Stimulated activated CD8-positive, alpha-beta memory T cell treated with anti-CD3 and anti-CD28 coated beads, Interleukin-15, amount 100 ng/mL, for 4 hours (primary cell): ENCODE measurements at regions not wholly inside any gene's neighbourhood (a gene's known extent, or its start where the extent isn't known, plus 50 kb on each side); places are given as distances from the start of the nearest gene placed in this dataset.
"Not testable (repeated sequence)": the region's sequence is repeated elsewhere in the genome, so short reads cannot be mapped to it uniquely, and the experiment has no call there.

Source experiments
- DNase-seq, 2 donors: peaks; one replicate each; pipeline ENCODE4 v3.0.0-alpha.2; 2020; ENCODE audit warnings: low read depth in 2 of 2

- no peak for DNase-seq
These were observed 51.5 kb upstream of the MRI1 start for GRCh38 chr19:13712767-13713201.

DNA sequence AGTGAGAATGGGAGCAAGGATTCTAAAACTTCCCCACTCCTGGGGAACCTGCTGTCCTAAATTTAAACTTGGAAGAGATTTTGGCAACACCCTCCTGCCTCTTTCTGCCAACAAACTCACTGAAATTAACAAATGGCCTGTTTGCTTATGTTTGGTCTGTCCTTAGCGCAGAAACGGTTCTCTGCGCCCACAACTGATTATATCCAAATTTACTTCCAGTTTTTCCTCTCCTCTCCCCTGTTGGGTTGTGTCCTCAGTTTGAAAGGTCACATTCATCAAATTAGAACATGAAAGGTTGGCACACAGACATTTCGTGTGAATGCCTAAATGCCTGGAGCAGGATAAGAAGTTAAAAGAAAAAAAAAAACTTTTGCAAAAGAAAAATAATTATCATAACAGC, 56.4 kb upstream of the MRI1 start:
- DNase-seq = no peak

- no peak for DNase-seq
These were observed 58.3 kb upstream of the MRI1 start for GRCh38 chr19:13705928-13706447.

GRCh38 chr19:13705201-13705600, 59.1 kb upstream of the MRI1 start:
- DNase-seq = no peak

GRCh38 chr19:13701624-13702023, 62.7 kb upstream of the MRI1 start:
- no peak for DNase-seq

- no peak for DNase-seq
These were observed 63.7 kb upstream of the MRI1 start for GRCh38 chr19:13700621-13701020.

DNA sequence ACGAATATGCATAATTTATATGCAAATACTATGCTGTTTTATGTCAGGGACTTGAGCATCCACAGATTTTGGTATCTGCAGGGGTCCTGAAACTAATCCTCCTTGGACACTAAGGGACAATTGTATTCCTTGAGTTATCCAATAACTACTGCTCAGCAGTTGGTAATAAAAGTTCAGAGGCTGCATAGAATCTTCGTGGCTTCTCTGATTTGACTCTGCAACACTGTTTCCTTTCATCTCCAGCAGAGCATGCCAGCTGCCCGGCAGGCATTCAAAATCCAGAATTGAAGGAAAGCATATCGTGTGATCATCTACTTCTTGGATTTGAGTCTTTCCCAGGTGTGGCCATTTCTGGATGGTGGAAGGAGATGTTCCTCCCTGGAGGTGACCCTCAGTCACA, 64.5 kb upstream of the MRI1 start:
- no peak for DNase-seq

GRCh38 chr19:13696839-13697238, 67.5 kb upstream of the MRI1 start:
- no peak for DNase-seq

- no peak for DNase-seq
These were observed 70.4 kb upstream of the MRI1 start for GRCh38 chr19:13693889-13694288.

- no peak for DNase-seq
These were observed 72.5 kb upstream of the MRI1 start for GRCh38 chr19:13691569-13692435.

DNA sequence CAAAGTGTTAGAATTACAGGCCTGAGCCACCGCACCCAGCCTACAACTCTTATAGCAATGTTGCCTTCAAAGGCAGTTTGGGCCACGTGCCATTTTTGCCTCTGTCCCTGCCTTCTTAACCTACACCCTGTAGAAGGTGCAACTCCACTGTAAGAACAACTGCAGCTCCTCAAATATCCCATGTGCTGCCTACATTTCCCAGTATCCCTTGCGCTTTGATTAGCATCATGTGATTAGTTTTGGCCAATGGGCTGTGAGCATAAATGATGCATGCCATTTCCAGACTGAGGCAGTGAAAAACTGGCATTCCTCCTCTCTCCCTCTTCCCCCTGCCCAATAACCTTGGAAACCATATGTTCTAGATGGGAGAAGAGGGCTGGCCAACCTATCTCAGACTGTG, 75.2 kb upstream of the MRI1 start:
- no peak for DNase-seq

DNA sequence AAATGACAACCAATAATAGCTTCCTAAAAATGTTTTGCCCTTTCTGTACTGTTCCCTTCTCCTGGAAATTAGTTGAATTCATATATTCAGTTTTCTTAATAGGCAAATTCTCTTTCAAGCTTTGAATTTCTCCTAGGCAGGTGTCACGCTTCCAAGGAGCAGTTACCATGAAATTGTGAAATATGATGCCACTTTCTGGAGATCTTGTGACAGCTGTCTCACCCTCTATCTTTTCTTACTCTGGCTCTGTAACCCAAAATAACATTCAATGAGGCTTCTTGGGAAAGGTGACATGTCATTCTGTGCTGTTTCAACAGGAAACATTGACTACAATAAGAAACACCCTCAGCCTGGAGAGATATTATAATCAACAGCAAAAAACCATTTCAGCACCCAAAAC, 80.3 kb upstream of the MRI1 start:
- DNase-seq = no peak

DNA sequence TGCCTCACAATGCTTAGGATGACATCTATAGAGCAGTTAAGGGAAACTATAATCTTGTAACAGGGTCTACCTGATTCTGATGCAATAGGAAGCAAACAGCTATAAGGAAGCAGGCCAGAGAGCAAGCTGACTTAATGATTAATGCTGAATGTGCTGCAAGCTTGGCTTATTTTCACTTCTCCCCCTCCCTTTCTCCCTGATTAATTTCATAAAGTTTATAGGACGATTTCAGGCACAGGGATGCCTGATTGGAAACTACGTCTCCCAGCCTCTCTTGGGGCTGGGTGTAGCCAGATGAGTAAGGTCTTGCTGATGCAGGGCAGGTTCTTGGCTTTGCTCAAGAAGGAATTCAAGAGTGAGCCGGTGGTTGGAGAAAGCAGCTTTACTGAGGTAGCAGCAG, 82.8 kb upstream of the MRI1 start:
- DNase-seq = no peak

GRCh38 chr19:13680708-13681360, 83.5 kb upstream of the MRI1 start:
- not testable (repeated sequence) for DNase-seq

DNA sequence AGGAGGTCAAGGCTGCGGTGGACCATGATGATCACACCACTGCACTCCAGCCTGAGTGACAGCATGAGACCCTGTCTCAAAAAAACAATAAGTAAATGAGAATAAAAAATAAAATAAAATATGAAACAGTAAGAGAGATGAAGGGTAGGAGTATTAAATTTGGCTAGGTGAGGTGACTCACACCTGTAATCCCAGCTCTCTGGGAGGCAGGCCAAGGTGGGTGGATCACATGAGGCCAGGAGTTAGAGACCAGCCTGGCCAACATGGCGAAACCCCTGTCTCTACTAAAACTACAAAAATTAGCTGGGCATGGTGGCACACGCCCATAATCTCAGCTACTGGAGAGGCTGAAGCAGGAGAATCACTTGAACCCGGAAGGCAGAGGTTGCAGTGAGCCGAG, 87.4 kb upstream of the MRI1 start:
- not testable (repeated sequence) for DNase-seq

GRCh38 chr19:13672480-13673175, 91.7 kb upstream of the MRI1 start:
- DNase-seq = not testable (repeated sequence)

DNA sequence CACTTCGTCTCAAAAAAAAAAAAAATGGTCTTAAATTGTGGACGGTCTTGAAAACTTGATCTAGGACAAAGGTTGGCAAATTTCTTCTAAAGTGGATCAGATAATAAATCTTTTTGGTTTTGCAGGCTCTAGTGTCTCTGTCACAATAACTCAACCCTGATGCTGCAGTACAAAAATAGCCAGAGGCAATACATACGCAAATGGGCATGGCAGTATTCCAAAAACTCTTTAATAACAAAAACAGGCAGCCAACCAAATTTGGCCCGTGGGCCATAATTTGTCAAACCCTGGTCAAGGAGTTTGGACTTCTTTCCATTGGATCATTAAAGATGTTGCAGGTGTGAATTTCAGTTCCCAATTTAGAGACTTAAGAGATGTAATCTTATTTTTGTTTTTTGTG, 93.5 kb upstream of the MRI1 start:
- DNase-seq = no peak

- no peak for DNase-seq
These were observed 94.5 kb upstream of the MRI1 start for GRCh38 chr19:13669780-13670355.

DNA sequence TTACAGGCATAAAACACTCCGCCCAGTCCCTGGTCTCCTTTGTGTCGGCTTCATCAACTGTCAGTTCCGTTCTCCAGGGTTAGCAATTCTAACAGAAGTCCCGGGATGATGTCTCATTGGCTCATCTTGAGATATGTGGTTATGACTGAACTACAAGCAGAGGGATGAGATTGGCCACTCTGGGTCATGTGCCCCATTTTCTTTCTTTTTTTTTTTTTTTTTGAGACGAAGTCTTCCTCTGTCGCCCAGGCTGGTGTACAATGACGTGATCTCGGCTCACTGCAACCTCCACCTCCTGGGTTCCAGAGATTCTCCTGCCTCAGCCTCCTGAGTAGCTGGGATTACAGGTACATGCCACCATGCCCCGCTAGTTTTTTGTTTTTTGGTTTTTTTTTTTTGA, 95.4 kb upstream of the MRI1 start:
- DNase-seq = no peak

- no peak for DNase-seq
These were observed 98.2 kb upstream of the MRI1 start for GRCh38 chr19:13666165-13666564.

DNA sequence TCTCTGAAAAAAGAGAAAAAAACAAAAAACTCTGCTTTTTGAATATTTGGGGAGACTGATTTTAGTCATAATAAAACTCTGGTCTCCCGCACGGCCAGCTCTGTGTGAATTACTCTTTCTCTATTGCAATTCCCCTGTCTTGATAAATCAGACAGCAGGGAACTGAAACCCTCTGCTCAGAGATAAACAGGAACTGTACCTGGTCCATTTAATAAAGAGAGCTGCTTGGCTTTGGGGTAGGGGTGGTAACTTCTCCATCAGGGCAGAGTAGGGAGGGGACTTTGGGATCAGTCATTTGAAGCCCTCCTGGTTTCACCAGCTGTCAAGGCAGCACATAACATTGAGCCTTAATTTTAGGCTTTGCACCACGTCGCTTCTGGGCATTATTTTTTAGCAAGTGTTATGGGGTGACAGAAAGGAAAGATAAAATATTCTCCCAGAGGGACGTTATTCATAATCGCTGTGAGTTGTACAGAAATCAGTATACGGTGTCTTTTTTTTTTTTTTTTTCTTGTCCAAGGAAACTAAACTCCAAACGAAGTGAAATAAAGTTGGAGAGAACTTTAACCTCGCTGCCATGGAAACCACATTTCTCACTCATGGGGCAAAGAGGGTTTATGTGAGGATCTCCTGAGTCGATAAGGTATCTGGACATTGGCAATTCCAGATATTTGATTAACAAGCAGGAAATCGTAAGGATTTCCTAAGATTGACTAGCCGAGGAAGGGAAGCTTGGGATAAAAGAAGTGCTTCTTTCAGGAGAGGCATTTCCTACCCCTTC, 99.0 kb upstream of the MRI1 start:
- DNase-seq = no peak
